Spleen (tissue), 11 donors: ENCODE measurements at regions not wholly inside any gene's neighbourhood (a gene's known extent, or its start where the extent isn't known, plus 50 kb on each side); places are given as distances from the start of the nearest gene placed in this dataset.

Experiments
- DNase-seq: peaks from one replicate; pipeline ENCODE4 v3.0.0-alpha.2; 2020
- H3K27ac ChIP-seq, 8 donors: fragments of 200-600 bp; sonication (generic) in 7 of 8; 1 replicate in 4 of 8; 2 replicates in 4 of 8; pipeline versions ENCODE4 v1.5.0 to v1.8.0; 2016 to 2021; ENCODE audit warnings: inconsistent platforms in 4 of 8, mild to moderate bottlenecking in 4 of 8, moderate library complexity in 1 of 8
- H3K27me3 ChIP-seq, 7 donors: fragments of 200-600 bp; sonication (generic) in 6 of 7; replicated peaks in 1 of 7; 1 replicate in 4 of 7; 2 replicates in 3 of 7; pipeline versions ENCODE4 v1.5.0 to v1.8.0; 2016 to 2021; ENCODE audit warnings: inconsistent platforms in 3 of 7, mild to moderate bottlenecking in 1 of 7
- H3K36me3 ChIP-seq, 6 donors: fragments of 200-600 bp; sonication (generic) in 5 of 6; 1 replicate in 4 of 6; 2 replicates in 2 of 6; pipeline versions ENCODE4 v1.5.0 to v1.8.0; 2016 to 2021; ENCODE audit warnings: inconsistent platforms in 2 of 6
- H3K4me1 ChIP-seq, 6 donors: fragments of 200-600 bp; sonication (generic) in 5 of 6; 1 replicate in 3 of 6; 2 replicates in 3 of 6; pipeline versions ENCODE4 v1.5.0 to v1.8.0; 2016 to 2021; ENCODE audit warnings: inconsistent platforms in 3 of 6
- H3K4me3 ChIP-seq, 8 donors: fragments of 200-600 bp; sonication (generic) in 7 of 8; 1 replicate in 4 of 8; 2 replicates in 4 of 8; pipeline versions ENCODE4 v1.5.0 to v1.8.0; 2016 to 2021; ENCODE audit warnings: inconsistent platforms in 4 of 8, mild to moderate bottlenecking in 4 of 8, moderate library complexity in 2 of 8
- H3K9me3 ChIP-seq, 8 donors: fragments of 200-600 bp; sonication (generic) in 7 of 8; 1 replicate in 4 of 8; 2 replicates in 4 of 8; pipeline versions ENCODE4 v1.5.0 to v1.8.0; 2016 to 2021; ENCODE audit warnings: inconsistent platforms in 4 of 8
- POLR2A ChIP-seq, 3 donors: fragments of 450-650 bp; IDR thresholded peaks; one replicate each; pipeline ENCODE4 v1.5.1; 2017; ENCODE audit warnings: antibody characterized with exemption in 3 of 3, mild to moderate bottlenecking in 1 of 3
- POLR2AphosphoS5 ChIP-seq, 3 donors: sonication (generic); formaldehyde crosslinking; IDR thresholded peaks; one replicate each; pipeline ENCODE4 v1.5.1; 2017; ENCODE audit warnings: antibody characterized with exemption in 3 of 3
- WGBS, 5 donors: extraction: QIAGEN DNeasy Blood & Tissue Kit in 3 of 5; methylation state at CpG; one replicate each; pipeline versions ENCODE4 v1.1.5 to v1.1.7; 2013 to 2018; 5-methylcytosine and 5-hydroxymethylcytosine counted together
- intact Hi-C: fragments of 100-400 bp; cut with DNase I; formaldehyde crosslinking; loops from one replicate; pipeline ENCODE4 v1.15.0; 2023; ENCODE audit warnings: low total_unique reads
- TF ChIP-seq, protein P1 (sequence below), 11 experiments: fragments of 200-600 bp in 7 of 11; fragments of 450-650 bp in 4 of 11; sonication (generic) in 4 of 11; IDR thresholded peaks in 8 of 11; conservative IDR thresholded peaks in 3 of 11; 1 replicate in 7 of 11; 2 replicates in 4 of 11; pipeline versions ENCODE4 v1.4.0 to v1.8.0; 2016 to 2021; ENCODE audit warnings: antibody characterized with exemption in 11 of 11, inconsistent platforms in 4 of 11, mild to moderate bottlenecking in 1 of 11
- donor health status: healthy with polysubstance abuse.
- donor health status: DM: no; HTN: no; CAD: no; lungs with moderate emphysema.
- donor health status: DM: no; HTN: no; CAD: no.
- donor health status: Bipolar disorder and iron deficiency.
- donor health status: healthy.
- donor health status: DM: no; HTN: no; CAD: no.
- donor health status: DM: yes; HTN: yes; CAD: no.

DNA sequence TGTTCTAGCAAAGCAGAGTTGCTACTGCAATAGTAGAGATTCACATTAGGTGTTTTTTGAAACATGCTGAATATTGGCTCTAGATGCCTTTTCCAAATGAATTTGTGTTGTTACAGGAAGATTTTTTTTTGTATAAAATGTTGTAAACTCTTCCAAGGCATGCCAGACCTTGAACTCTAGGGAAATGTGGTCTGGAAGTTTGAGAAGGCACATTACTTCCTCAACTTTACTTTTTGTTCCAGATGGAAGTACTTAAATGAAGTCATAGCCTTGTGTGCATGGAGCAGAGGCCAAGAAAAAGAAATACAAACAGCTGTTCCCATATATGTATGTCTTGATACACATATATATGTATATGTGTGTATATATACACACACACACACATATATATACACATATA lies 585.7 kb upstream of the MARCKS start:
- intact Hi-C loops, result no loop called here
- no peak for DNase-seq
- H3K4me3 ChIP-seq, result no peak overlapping the region
- TF ChIP-seq, protein P1, sequence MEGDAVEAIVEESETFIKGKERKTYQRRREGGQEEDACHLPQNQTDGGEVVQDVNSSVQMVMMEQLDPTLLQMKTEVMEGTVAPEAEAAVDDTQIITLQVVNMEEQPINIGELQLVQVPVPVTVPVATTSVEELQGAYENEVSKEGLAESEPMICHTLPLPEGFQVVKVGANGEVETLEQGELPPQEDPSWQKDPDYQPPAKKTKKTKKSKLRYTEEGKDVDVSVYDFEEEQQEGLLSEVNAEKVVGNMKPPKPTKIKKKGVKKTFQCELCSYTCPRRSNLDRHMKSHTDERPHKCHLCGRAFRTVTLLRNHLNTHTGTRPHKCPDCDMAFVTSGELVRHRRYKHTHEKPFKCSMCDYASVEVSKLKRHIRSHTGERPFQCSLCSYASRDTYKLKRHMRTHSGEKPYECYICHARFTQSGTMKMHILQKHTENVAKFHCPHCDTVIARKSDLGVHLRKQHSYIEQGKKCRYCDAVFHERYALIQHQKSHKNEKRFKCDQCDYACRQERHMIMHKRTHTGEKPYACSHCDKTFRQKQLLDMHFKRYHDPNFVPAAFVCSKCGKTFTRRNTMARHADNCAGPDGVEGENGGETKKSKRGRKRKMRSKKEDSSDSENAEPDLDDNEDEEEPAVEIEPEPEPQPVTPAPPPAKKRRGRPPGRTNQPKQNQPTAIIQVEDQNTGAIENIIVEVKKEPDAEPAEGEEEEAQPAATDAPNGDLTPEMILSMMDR (IDR thresholded peaks at IDR 0.05 in 8 of 11, conservative IDR thresholded peaks at IDR 0.05 in 3 of 11), result no peak
- no peak for TF ChIP-seq POLR2AphosphoS5 (IDR thresholded peaks at IDR 0.05)
- no peak for TF ChIP-seq POLR2A (IDR thresholded peaks at IDR 0.05)
- no peaks in the 10 kb centered on the region for H3K4me1 ChIP-seq
- H3K36me3 ChIP-seq, result no peaks in the 10 kb centered on the region
- H3K9me3 ChIP-seq, result peaks cover 6 to 60% (median 45%) of the 10 kb centered on the region in 8 donors
- no peaks in the 10 kb centered on the region for H3K27me3 ChIP-seq
- H3K27ac ChIP-seq, result no peak overlapping the region

DNA sequence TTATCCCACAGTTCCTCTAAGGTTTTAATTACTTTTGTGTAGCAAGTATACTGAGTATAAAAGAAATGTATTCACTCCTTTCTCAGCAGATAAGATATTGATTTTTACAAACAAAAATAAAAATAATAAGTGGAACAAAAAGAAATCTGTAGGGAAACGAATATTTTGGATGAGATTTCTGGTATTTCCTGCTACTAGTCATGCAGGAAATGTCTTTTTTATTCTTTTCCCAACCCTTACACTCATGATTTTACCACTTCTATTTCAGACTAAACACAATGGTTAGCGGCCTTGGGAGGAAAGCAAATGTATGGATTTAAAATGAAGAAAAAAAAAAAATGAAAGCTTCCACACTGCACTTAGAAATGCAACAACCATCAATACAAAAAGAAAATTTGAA lies 580.5 kb upstream of the MARCKS start:
- H3K27me3 ChIP-seq, result no peaks in the 10 kb centered on the region
- 40 to 63% (median 59%) methylated on average over 2 of the region's 2 CpGs for WGBS, 5 donors
- H3K9me3 ChIP-seq, result peaks cover 0 to 9% (median 0%) of the 10 kb centered on the region in 8 donors
- intact Hi-C loops, result no loop called here
- DNase-seq, result no peak
- H3K4me3 ChIP-seq, result no peak overlapping the region
- no peak overlapping the region for H3K27ac ChIP-seq
- H3K36me3 ChIP-seq, result no peaks in the 10 kb centered on the region
- H3K4me1 ChIP-seq, result no peaks in the 10 kb centered on the region
- no peak for TF ChIP-seq POLR2AphosphoS5 (IDR thresholded peaks at IDR 0.05)
- TF ChIP-seq POLR2A (IDR thresholded peaks at IDR 0.05), result no peak
- TF ChIP-seq, protein P1 (IDR thresholded peaks at IDR 0.05 in 8 of 11, conservative IDR thresholded peaks at IDR 0.05 in 3 of 11), result no peak

DNA sequence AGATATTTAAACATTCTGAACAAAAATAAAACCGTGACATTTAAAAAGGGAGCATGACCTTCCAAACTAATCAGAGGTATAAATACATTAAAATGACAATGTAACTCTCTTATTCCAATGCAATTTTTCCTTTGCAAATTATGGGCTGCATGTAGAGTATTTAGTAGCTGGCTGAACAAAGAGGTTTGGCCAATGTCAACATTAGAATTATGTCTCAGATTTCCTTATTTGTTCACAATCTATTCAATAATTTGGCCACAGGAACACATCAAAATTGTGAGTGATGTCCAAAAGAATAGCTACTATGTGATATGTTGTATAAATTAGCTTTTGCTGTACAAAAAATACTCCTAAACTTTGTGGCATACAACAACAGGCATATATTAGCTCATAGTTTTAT lies 580.0 kb upstream of the MARCKS start:
- peaks cover 0 to 4% (median 0%) of the 10 kb centered on the region in 8 donors for H3K9me3 ChIP-seq
- no peak for DNase-seq
- H3K27me3 ChIP-seq, result no peaks in the 10 kb centered on the region
- H3K4me3 ChIP-seq, result no peak overlapping the region
- intact Hi-C loops, result no loop called here
- no peak overlapping the region for H3K27ac ChIP-seq
- no peaks in the 10 kb centered on the region for H3K4me1 ChIP-seq
- TF ChIP-seq POLR2A (IDR thresholded peaks at IDR 0.05) (no peak), POLR2AphosphoS5 (IDR thresholded peaks at IDR 0.05) (no peak)
- TF ChIP-seq, protein P1 (IDR thresholded peaks at IDR 0.05 in 8 of 11, conservative IDR thresholded peaks at IDR 0.05 in 3 of 11), result no peak
- 62 to 82% (median 75%) methylated on average over 1 of the region's 1 CpG for WGBS, 5 donors
- H3K36me3 ChIP-seq, result no peaks in the 10 kb centered on the region

DNA sequence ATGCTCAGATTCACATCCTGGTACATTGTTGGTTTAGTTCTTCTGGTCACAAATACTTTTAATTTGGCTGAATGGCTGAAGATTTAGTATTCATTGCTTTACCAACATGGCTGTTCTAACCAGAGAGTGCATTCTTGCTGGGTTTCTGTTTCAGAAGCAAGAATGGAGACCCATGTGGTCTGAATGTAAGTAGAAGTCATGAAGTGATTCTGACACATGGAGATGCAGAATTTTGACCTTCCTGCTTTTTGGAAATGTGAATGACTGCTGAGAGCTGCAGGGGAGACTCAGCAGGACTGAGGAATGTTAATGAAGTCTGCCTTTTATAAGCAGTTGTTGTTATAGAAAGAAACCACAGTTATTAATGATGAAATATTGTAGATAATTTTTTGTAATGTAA lies 576.1 kb upstream of the MARCKS start:
- TF ChIP-seq POLR2A (IDR thresholded peaks at IDR 0.05) (no peak), POLR2AphosphoS5 (IDR thresholded peaks at IDR 0.05) (no peak)
- TF ChIP-seq, protein P1 (IDR thresholded peaks at IDR 0.05 in 8 of 11, conservative IDR thresholded peaks at IDR 0.05 in 3 of 11), result no peak
- Histone ChIP-seq H3K4me3 (no peak overlapping the region), H3K27ac (no peak overlapping the region), H3K4me1 (no peaks in the 10 kb centered on the region), H3K36me3 (no peaks in the 10 kb centered on the region), H3K27me3 (no peaks in the 10 kb centered on the region), H3K9me3 (peaks cover 0 to 6% (median 2%) of the 10 kb centered on the region in 8 donors)
- intact Hi-C loops, result no loop called here
- DNase-seq, result no peak
